ENCODE measurements at regions not wholly inside any gene's neighbourhood (a gene's known extent, or its start where the extent isn't known, plus 50 kb on each side); places are given as distances from the start of the nearest gene placed in this dataset.

GRCh38 chr5:153885141-153885540 is 153.6 kb downstream of the FAM114A2 start:
- ChIA-PET POLR2A (interaction anchor here (0.6 to 0.8 kb wide), 2 partner anchors 331 to 513 kb away, joined by 3 to 4 read pairs; no protein-coding TSS in a partner anchor), CTCF (ENCODE audit: unreplicated experiment) (no interaction called here)
- H3K36me3 ChIP-seq (ENCODE audit: insufficient read depth, low read length), result no peaks in the 10 kb centered on the region
- H3K9me3 ChIP-seq (ENCODE audit: low read length), result no peaks in the 10 kb centered on the region
- BruUV-seq (replicated peaks), result no TSS peak
- H3K9me2 ChIP-seq (ENCODE audit: insufficient read depth, low read length), result no peaks in the 10 kb centered on the region
- TF ChIP-seq EZH2phosphoT487 (IDR thresholded peaks at IDR 0.05; ENCODE audit: borderline replicate concordance, low read depth, low read length) (no peak), CTCF (conservative IDR thresholded peaks at IDR 0.05; ENCODE audit: low read length) (no peak)
- DNase-seq (ENCODE audit: low spot score), result no peak
- no peak overlapping the region for H2AFZ ChIP-seq (ENCODE audit: low read length)
- no peaks in the 10 kb centered on the region for H3K79me2 ChIP-seq (ENCODE audit: insufficient read depth, low read depth, low read length)
- H3K4me2 ChIP-seq (ENCODE audit: low read length), result no peak overlapping the region
- intact Hi-C loops (cut with micrococcal nuclease; ENCODE audit: unreplicated experiment), result no loop called here
- no peaks in the 10 kb centered on the region for H3K4me1 ChIP-seq (ENCODE audit: insufficient read depth, low read length, poor library complexity, severe bottlenecking)
- no peak overlapping the region for H3K27ac ChIP-seq (ENCODE audit: low read depth, low read length, poor library complexity, severe bottlenecking)
- no peaks in the 10 kb centered on the region for H4K20me1 ChIP-seq (ENCODE audit: insufficient read depth, low read length)
- H3K4me3 ChIP-seq (ENCODE audit: low read depth, low read length, poor library complexity, severe bottlenecking), result no peak overlapping the region

GRCh38 chr5:153884612-153884957 is 154.1 kb downstream of the FAM114A2 start:
- no peaks in the 10 kb centered on the region for H3K9me2 ChIP-seq (ENCODE audit: insufficient read depth, low read length)
- no peak overlapping the region for H3K27ac ChIP-seq (ENCODE audit: low read depth, low read length, poor library complexity, severe bottlenecking)
- no peaks in the 10 kb centered on the region for H3K9me3 ChIP-seq (ENCODE audit: low read length)
- H3K4me2 ChIP-seq (ENCODE audit: low read length), result no peak overlapping the region
- H4K20me1 ChIP-seq (ENCODE audit: insufficient read depth, low read length), result no peaks in the 10 kb centered on the region
- ChIA-PET CTCF (ENCODE audit: unreplicated experiment) (no interaction called here), POLR2A (no interaction called here)
- no peak overlapping the region for H3K4me3 ChIP-seq (ENCODE audit: low read depth, low read length, poor library complexity, severe bottlenecking)
- TF ChIP-seq CTCF (conservative IDR thresholded peaks at IDR 0.05; ENCODE audit: low read length) (no peak), EZH2phosphoT487 (IDR thresholded peaks at IDR 0.05; ENCODE audit: borderline replicate concordance, low read depth, low read length) (no peak)
- no peak overlapping the region for H2AFZ ChIP-seq (ENCODE audit: low read length)
- no peak for DNase-seq (ENCODE audit: low spot score)
- no peaks in the 10 kb centered on the region for H3K36me3 ChIP-seq (ENCODE audit: insufficient read depth, low read length)
- intact Hi-C loops (cut with micrococcal nuclease; ENCODE audit: unreplicated experiment), result no loop called here
- no peaks in the 10 kb centered on the region for H3K4me1 ChIP-seq (ENCODE audit: insufficient read depth, low read length, poor library complexity, severe bottlenecking)
- BruUV-seq (replicated peaks), result no TSS peak
- H3K79me2 ChIP-seq (ENCODE audit: insufficient read depth, low read depth, low read length), result no peaks in the 10 kb centered on the region

GRCh38 chr5:153883854-153884611 is 154.7 kb downstream of the FAM114A2 start:
- H3K79me2 ChIP-seq (ENCODE audit: insufficient read depth, low read depth, low read length), result no peaks in the 10 kb centered on the region
- CTCF ChIA-PET (ENCODE audit: unreplicated experiment), result no interaction called here
- H3K36me3 ChIP-seq (ENCODE audit: insufficient read depth, low read length), result no peaks in the 10 kb centered on the region
- TF ChIP-seq CTCF (conservative IDR thresholded peaks at IDR 0.05; ENCODE audit: low read length) (no peak), EZH2phosphoT487 (IDR thresholded peaks at IDR 0.05; ENCODE audit: borderline replicate concordance, low read depth, low read length) (no peak)
- H3K4me2 ChIP-seq (ENCODE audit: low read length), result no peak overlapping the region
- no peak overlapping the region for H3K4me3 ChIP-seq (ENCODE audit: low read depth, low read length, poor library complexity, severe bottlenecking)
- DNase-seq (ENCODE audit: low spot score), result no peak
- no peaks in the 10 kb centered on the region for H3K9me2 ChIP-seq (ENCODE audit: insufficient read depth, low read length)
- H2AFZ ChIP-seq (ENCODE audit: low read length), result no peak overlapping the region
- BruUV-seq (replicated peaks), result no TSS peak
- POLR2A ChIA-PET, result no interaction called here
- no peak overlapping the region for H3K27ac ChIP-seq (ENCODE audit: low read depth, low read length, poor library complexity, severe bottlenecking)
- no peaks in the 10 kb centered on the region for H4K20me1 ChIP-seq (ENCODE audit: insufficient read depth, low read length)
- H3K9me3 ChIP-seq (ENCODE audit: low read length), result no peaks in the 10 kb centered on the region
- H3K4me1 ChIP-seq (ENCODE audit: insufficient read depth, low read length, poor library complexity, severe bottlenecking), result no peaks in the 10 kb centered on the region
- intact Hi-C loops (cut with micrococcal nuclease; ENCODE audit: unreplicated experiment), result no loop called here
